ENCODE measurements at regions not wholly inside any gene's neighbourhood (a gene's known extent, or its start where the extent isn't known, plus 50 kb on each side); places are given as distances from the start of the nearest gene placed in this dataset.

DNA sequence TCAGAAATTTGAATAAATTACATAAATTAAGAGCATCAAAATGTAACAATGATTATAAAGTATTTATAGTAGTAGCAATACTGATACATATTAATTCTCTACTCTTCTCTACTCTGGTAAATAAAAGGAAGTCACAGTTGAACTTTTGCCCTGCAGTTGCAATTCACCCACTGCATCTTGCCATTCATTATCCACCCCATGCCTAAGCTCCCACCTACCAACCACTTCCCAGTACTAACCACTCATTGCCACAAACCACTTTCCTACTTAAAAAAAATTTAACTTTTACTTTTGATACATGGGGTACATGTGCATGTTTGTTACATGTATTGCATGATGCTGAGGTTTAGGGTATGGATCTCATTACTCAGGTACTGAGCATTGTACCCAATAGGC is 174.0 kb downstream of the RASSF9 start:
- TF ChIP-seq SIN3A (IDR thresholded peaks at IDR 0.05; ENCODE audit: borderline replicate concordance, low read depth, low read length): no peak
- no peak for TF ChIP-seq HNRNPLL (IDR thresholded peaks at IDR 0.05; ENCODE audit: low read depth, low read length, poor library complexity, severe bottlenecking)
- TF ChIP-seq, protein P1, sequence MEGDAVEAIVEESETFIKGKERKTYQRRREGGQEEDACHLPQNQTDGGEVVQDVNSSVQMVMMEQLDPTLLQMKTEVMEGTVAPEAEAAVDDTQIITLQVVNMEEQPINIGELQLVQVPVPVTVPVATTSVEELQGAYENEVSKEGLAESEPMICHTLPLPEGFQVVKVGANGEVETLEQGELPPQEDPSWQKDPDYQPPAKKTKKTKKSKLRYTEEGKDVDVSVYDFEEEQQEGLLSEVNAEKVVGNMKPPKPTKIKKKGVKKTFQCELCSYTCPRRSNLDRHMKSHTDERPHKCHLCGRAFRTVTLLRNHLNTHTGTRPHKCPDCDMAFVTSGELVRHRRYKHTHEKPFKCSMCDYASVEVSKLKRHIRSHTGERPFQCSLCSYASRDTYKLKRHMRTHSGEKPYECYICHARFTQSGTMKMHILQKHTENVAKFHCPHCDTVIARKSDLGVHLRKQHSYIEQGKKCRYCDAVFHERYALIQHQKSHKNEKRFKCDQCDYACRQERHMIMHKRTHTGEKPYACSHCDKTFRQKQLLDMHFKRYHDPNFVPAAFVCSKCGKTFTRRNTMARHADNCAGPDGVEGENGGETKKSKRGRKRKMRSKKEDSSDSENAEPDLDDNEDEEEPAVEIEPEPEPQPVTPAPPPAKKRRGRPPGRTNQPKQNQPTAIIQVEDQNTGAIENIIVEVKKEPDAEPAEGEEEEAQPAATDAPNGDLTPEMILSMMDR (CRISPR knock-in tag; IDR thresholded peaks at IDR 0.05): no peak
- no peak for TF ChIP-seq KDM5A (IDR thresholded peaks at IDR 0.05; ENCODE audit: borderline replicate concordance, low read length)
- TF ChIP-seq ZNF24 (IDR thresholded peaks at IDR 0.05): no peak
- no peak for TF ChIP-seq SMAD1 (CRISPR knock-in tag; IDR thresholded peaks at IDR 0.05; ENCODE audit: borderline replicate concordance, low read depth)
- no peak for TF ChIP-seq PHF21A (CRISPR knock-in tag; IDR thresholded peaks at IDR 0.05)
- TF ChIP-seq PPARG (CRISPR knock-in tag; conservative IDR thresholded peaks at IDR 0.05): no peak
- TF ChIP-seq ZNF101 (CRISPR knock-in tag; IDR thresholded peaks at IDR 0.05; ENCODE audit: borderline replicate concordance, low read depth): no peak
- no peak for TF ChIP-seq ZNF83 (CRISPR knock-in tag; IDR thresholded peaks at IDR 0.05; ENCODE audit: borderline replicate concordance)
- TF ChIP-seq TAF1 (CRISPR knock-in tag; IDR thresholded peaks at IDR 0.05): no peak
- TF ChIP-seq POLR2AphosphoS5 (IDR thresholded peaks at IDR 0.05; ENCODE audit: low read depth, low read length): no peak

Data from HepG2 (cell line).